ENCODE measurements at regions not wholly inside any gene's neighbourhood (a gene's known extent, or its start where the extent isn't known, plus 50 kb on each side); places are given as distances from the start of the nearest gene placed in this dataset.

DNA sequence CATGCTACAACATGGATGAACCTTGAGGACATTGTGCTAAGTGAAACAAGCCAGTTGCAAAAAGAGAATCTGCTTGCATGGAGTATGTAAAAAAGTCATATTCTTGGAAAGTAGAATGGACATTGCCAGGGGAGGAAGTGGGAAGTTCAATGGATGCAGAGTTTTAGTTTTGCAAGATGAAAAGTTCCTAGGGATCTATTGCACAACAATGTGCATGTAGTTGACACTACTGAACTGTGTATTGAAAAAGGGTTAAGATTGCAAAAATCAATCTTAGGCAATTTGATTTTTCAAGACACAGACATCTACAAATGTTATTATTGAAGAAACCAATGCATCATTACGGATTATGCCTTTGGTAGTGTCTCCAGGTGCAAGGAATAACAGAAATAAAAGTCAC lies 50.3 kb upstream of the MAGI3 start:
- TF ChIP-seq, protein P1, sequence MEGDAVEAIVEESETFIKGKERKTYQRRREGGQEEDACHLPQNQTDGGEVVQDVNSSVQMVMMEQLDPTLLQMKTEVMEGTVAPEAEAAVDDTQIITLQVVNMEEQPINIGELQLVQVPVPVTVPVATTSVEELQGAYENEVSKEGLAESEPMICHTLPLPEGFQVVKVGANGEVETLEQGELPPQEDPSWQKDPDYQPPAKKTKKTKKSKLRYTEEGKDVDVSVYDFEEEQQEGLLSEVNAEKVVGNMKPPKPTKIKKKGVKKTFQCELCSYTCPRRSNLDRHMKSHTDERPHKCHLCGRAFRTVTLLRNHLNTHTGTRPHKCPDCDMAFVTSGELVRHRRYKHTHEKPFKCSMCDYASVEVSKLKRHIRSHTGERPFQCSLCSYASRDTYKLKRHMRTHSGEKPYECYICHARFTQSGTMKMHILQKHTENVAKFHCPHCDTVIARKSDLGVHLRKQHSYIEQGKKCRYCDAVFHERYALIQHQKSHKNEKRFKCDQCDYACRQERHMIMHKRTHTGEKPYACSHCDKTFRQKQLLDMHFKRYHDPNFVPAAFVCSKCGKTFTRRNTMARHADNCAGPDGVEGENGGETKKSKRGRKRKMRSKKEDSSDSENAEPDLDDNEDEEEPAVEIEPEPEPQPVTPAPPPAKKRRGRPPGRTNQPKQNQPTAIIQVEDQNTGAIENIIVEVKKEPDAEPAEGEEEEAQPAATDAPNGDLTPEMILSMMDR (IDR thresholded peaks at IDR 0.05; ENCODE audit: low read length) = no peak
- no peak for TF ChIP-seq EZH2 (IDR thresholded peaks at IDR 0.05; ENCODE audit: borderline replicate concordance, low read length)

Measured in OCI-LY1 (cell line).